Gastrocnemius medialis (tissue), 4 donors: ENCODE measurements at regions not wholly inside any gene's neighbourhood (a gene's known extent, or its start where the extent isn't known, plus 50 kb on each side); places are given as distances from the start of the nearest gene placed in this dataset.

Experiments used
- ATAC-seq, 2 donors: fragments of 150-250 bp; one replicate each; pipeline ENCODE4 v1.9.1; 2016
- DNase-seq, 2 donors: peaks; one replicate each; pipeline ENCODE4 v3.0.0-alpha.2; 2019
- H3K27ac ChIP-seq, 4 donors: fragments of 200-600 bp; sonication (generic); 1 replicate in 1 of 4; 2 replicates in 3 of 4; pipeline ENCODE4 v1.5.1; 2016 to 2018; ENCODE audit warnings: mild to moderate bottlenecking in 2 of 4, moderate library complexity in 1 of 4
- H3K27me3 ChIP-seq, 3 donors: fragments of 200-600 bp; sonication (generic) in 2 of 3; 1 replicate in 1 of 3; 2 replicates in 2 of 3; pipeline versions ENCODE4 v1.5.1 to v1.6.0; 2016 to 2019; ENCODE audit warnings: mild to moderate bottlenecking in 1 of 3, moderate library complexity in 1 of 3
- H3K36me3 ChIP-seq, 2 donors: fragments of 200-600 bp; sonication (generic) in 1 of 2; one replicate each; pipeline ENCODE4 v1.5.1; 2017 to 2018
- H3K4me1 ChIP-seq, 2 donors: fragments of 200-600 bp; sonication (generic) in 1 of 2; one replicate each; pipeline ENCODE4 v1.5.1; 2016 to 2017; ENCODE audit warnings: mild to moderate bottlenecking in 2 of 2
- H3K4me3 ChIP-seq, 4 donors: fragments of 200-600 bp; sonication (generic) in 3 of 4; 1 replicate in 1 of 4; 2 replicates in 3 of 4; pipeline ENCODE4 v1.5.1; 2016 to 2019; ENCODE audit warnings: mild to moderate bottlenecking in 2 of 4
- H3K9me3 ChIP-seq, 3 donors: fragments of 200-600 bp; sonication (generic) in 2 of 3; 1 replicate in 1 of 3; 2 replicates in 2 of 3; pipeline ENCODE4 v1.5.1; 2016 to 2019
- CTCF ChIP-seq, 5 experiments: fragments of 450-650 bp in 3 of 5; fragments of 200-600 bp in 2 of 5; sonication (generic) in 2 of 5; IDR thresholded peaks in 4 of 5; conservative IDR thresholded peaks in 1 of 5; 1 replicate in 4 of 5; 2 replicates in 1 of 5; pipeline ENCODE4 v1.5.1; 2016 to 2019; ENCODE audit warnings: antibody characterized with exemption in 5 of 5, mild to moderate bottlenecking in 3 of 5, moderate library complexity in 3 of 5
- POLR2A ChIP-seq, 2 donors: fragments of 450-650 bp; IDR thresholded peaks; one replicate each; pipeline ENCODE4 v1.6.1; 2017; ENCODE audit warnings: antibody characterized with exemption in 2 of 2, mild to moderate bottlenecking in 2 of 2, moderate library complexity in 2 of 2
- in situ Hi-C, 4 donors: fragments of 200-750 bp; cut with MboI; loops; one replicate each; pipeline versions ENCODE4 v1.15.0 to v1.8.0; 2017; ENCODE audit warnings: low sequenced_read_pairs in 4 of 4
- intact Hi-C: fragments of 100-400 bp; cut with DNase I; formaldehyde crosslinking; loops from one replicate; pipeline ENCODE4 v1.15.1; 2023; ENCODE audit warnings: low total_unique reads

- Histone ChIP-seq H3K27ac (no peak overlapping the region), H3K36me3 (no peaks in the 10 kb centered on the region), H3K4me3 (no peak overlapping the region), H3K9me3 (no peaks in the 10 kb centered on the region), H3K27me3 (no peaks in the 10 kb centered on the region), H3K4me1 (no peaks in the 10 kb centered on the region)
- no peak for ATAC-seq
- no peak for DNase-seq
- in situ Hi-C loops (no loop called here), intact Hi-C loops (no loop called here)
- no peak for TF ChIP-seq POLR2A (IDR thresholded peaks at IDR 0.05)
- peak in 2 of 5 experiments; percentile 25 to 32 for TF ChIP-seq CTCF (IDR thresholded peaks at IDR 0.05 in 4 of 5, conservative IDR thresholded peaks at IDR 0.05 in 1 of 5)
Observed at GRCh38 chrX:79270401-79270800, 96.7 kb downstream of the ITM2A start.

- no peak overlapping the region for H3K4me3 ChIP-seq
- no peaks in the 10 kb centered on the region for H3K27me3 ChIP-seq
- DNase-seq: no peak
- TF ChIP-seq CTCF (IDR thresholded peaks at IDR 0.05 in 4 of 5, conservative IDR thresholded peaks at IDR 0.05 in 1 of 5) (no peak), POLR2A (IDR thresholded peaks at IDR 0.05) (no peak)
- no peaks in the 10 kb centered on the region for H3K36me3 ChIP-seq
- no peaks in the 10 kb centered on the region for H3K4me1 ChIP-seq
- no peak overlapping the region for H3K27ac ChIP-seq
- no peaks in the 10 kb centered on the region for H3K9me3 ChIP-seq
- no peak for ATAC-seq
- in situ Hi-C loops: no loop called here
- intact Hi-C loops: no loop called here
Observed at GRCh38 chrX:79268788-79269187, 98.3 kb downstream of the ITM2A start.

- ATAC-seq (no peak), DNase-seq (no peak)
- Histone ChIP-seq H3K4me1 (no peaks in the 10 kb centered on the region), H3K36me3 (no peaks in the 10 kb centered on the region), H3K27ac (no peak overlapping the region), H3K27me3 (no peaks in the 10 kb centered on the region), H3K4me3 (no peak overlapping the region), H3K9me3 (no peaks in the 10 kb centered on the region)
- TF ChIP-seq CTCF (IDR thresholded peaks at IDR 0.05 in 4 of 5, conservative IDR thresholded peaks at IDR 0.05 in 1 of 5): no peak
- TF ChIP-seq POLR2A (IDR thresholded peaks at IDR 0.05): no peak
- in situ Hi-C loops (no loop called here), intact Hi-C loops (no loop called here)
Observed at GRCh38 chrX:79266702-79267101, 100.4 kb downstream of the ITM2A start.

- no peaks in the 10 kb centered on the region for H3K9me3 ChIP-seq
- no peak for ATAC-seq
- DNase-seq: no peak
- H3K36me3 ChIP-seq: no peaks in the 10 kb centered on the region
- in situ Hi-C loops: no loop called here
- intact Hi-C loops: no loop called here
- no peaks in the 10 kb centered on the region for H3K27me3 ChIP-seq
- no peak overlapping the region for H3K4me3 ChIP-seq
- H3K27ac ChIP-seq: no peak overlapping the region
- TF ChIP-seq POLR2A (IDR thresholded peaks at IDR 0.05): no peak
- no peak for TF ChIP-seq CTCF (IDR thresholded peaks at IDR 0.05 in 4 of 5, conservative IDR thresholded peaks at IDR 0.05 in 1 of 5)
- no peaks in the 10 kb centered on the region for H3K4me1 ChIP-seq
Observed at GRCh38 chrX:79263550-79263949, 103.6 kb downstream of the ITM2A start.

GRCh38 chrX:79259073-79259689 is 108.0 kb downstream of the ITM2A start:
- no peaks in the 10 kb centered on the region for H3K27me3 ChIP-seq
- DNase-seq (no peak), ATAC-seq (no peak)
- TF ChIP-seq POLR2A (IDR thresholded peaks at IDR 0.05): no peak
- TF ChIP-seq CTCF (IDR thresholded peaks at IDR 0.05 in 4 of 5, conservative IDR thresholded peaks at IDR 0.05 in 1 of 5): no peak
- in situ Hi-C loops (no loop called here), intact Hi-C loops (no loop called here)
- no peaks in the 10 kb centered on the region for H3K9me3 ChIP-seq
- no peak overlapping the region for H3K4me3 ChIP-seq
- no peaks in the 10 kb centered on the region for H3K36me3 ChIP-seq
- no peak overlapping the region for H3K27ac ChIP-seq
- H3K4me1 ChIP-seq: no peaks in the 10 kb centered on the region
